Activated naive CD4-positive, alpha-beta T cell treated with anti-CD3 and anti-CD28 coated beads for 36 hours (primary cell): ENCODE measurements at regions not wholly inside any gene's neighbourhood (a gene's known extent, or its start where the extent isn't known, plus 50 kb on each side); places are given as distances from the start of the nearest gene placed in this dataset.
"Not testable (repeated sequence)": the region's sequence is repeated elsewhere in the genome, so short reads cannot be mapped to it uniquely, and the experiment has no call there.

Experiments
- CTCF ChIA-PET: fragments of 350-600 bp; sonication (Branson Sonifier 250); formaldehyde crosslinking; loops from one replicate; lab custom pipeline; 2021; ENCODE audit warnings: antibody characterized with exemption; lab: Charles Lee
- DNase-seq: peaks from one replicate; pipeline ENCODE4 v3.0.0-alpha.2; 2020
- H3K27ac Mint-ChIP-seq: one replicate; pipeline ENCODE4 v1.8.0; 2021; ENCODE audit warnings: mild to moderate bottlenecking, mixed read lengths
- H3K27me3 Mint-ChIP-seq: one replicate; pipeline ENCODE4 v1.8.0; 2021; ENCODE audit warnings: low read depth, mixed read lengths
- H3K36me3 Mint-ChIP-seq: one replicate; pipeline ENCODE4 v1.8.0; 2021; ENCODE audit warnings: low read depth, mixed read lengths
- H3K4me1 Mint-ChIP-seq: one replicate; pipeline ENCODE4 v1.8.0; 2021; ENCODE audit warnings: low read depth, mixed read lengths
- H3K4me3 Mint-ChIP-seq: one replicate; pipeline ENCODE4 v1.8.0; 2021; ENCODE audit warnings: mild to moderate bottlenecking, moderate library complexity, mixed read lengths
- H3K9me3 Mint-ChIP-seq: one replicate; pipeline ENCODE4 v1.8.0; 2021; ENCODE audit warnings: mixed read lengths
- intact Hi-C: fragments of 100-400 bp; cut with micrococcal nuclease; formaldehyde crosslinking; loops from one replicate; pipeline ENCODE4 v1.15.1; 2023

DNA sequence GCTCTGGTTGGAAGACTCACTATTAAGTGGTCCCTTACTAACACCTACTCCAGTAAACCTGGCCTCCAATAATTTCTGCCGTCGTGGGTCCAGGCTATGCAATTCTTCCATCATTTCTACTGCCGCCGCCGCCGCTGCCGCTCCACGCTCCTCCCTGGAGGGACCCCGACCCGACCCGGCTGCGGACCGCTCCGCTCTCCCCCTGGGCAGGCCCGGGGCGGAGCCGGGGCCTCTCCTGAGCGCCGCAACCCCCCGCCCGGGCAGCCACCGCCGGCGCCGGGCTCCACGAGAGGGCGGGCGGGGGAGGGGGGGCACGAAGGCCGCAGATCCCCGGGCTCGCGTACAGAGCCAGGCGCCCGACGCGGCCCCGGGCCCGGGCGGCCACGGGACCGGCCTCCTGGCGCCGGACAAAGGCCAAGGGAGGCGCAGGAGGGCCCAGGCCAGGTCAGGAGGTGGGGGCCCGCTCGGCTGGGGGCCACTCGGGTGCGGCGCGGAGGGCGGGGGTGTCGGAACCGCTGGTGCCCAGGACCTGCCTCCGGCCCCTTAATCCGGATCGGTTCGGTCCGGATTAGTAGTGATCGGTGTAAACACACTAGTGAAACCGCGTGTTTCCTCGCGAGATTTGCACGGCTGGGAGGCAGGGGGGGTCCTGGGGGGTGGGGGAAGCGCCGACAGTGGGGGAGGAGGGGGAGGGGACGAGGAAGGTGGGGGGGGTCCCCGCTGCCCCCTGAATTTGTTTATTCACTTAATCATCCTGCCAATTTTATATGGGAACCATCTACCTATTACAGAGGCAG lies 215.1 kb upstream of the CCL2 start:
- H3K4me1 Mint-ChIP-seq, CTCF ChIA-PET, intact Hi-C loops, H3K27ac Mint-ChIP-seq, H3K36me3 Mint-ChIP-seq, H3K9me3 Mint-ChIP-seq, H3K4me3 Mint-ChIP-seq: not testable (repeated sequence)
- peaks cover 19% of the 10 kb centered on the region for H3K27me3 Mint-ChIP-seq
- DNase-seq, result peak; percentile 40

DNA sequence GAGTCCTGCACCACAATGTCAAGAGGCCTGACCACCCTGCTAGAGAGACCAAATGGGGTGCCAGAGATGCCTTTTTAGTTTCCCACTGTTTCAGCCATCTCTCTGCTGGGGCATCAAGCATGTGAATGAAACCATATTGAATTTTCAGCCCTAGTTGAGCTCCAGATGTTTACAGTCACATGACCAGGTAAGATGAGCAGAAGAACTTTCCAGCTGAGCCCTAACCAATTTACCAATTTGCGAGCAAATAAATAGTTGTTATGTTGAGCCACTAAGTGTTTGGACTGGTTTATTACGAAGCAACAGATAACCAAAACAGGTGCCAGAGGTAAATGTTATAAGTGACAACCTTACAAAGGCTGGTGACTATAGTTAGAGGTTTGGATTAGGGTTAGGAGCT lies 209.1 kb upstream of the CCL2 start:
- peaks cover 5% of the 10 kb centered on the region for H3K9me3 Mint-ChIP-seq
- H3K4me1 Mint-ChIP-seq, result no peaks in the 10 kb centered on the region
- no peaks in the 10 kb centered on the region for H3K36me3 Mint-ChIP-seq
- peaks cover 22% of the 10 kb centered on the region for H3K27me3 Mint-ChIP-seq
- CTCF ChIA-PET, result no interaction called here
- intact Hi-C loops, result no loop called here
- no peak overlapping the region for H3K4me3 Mint-ChIP-seq
- no peak overlapping the region for H3K27ac Mint-ChIP-seq
- DNase-seq, result no peak

DNA sequence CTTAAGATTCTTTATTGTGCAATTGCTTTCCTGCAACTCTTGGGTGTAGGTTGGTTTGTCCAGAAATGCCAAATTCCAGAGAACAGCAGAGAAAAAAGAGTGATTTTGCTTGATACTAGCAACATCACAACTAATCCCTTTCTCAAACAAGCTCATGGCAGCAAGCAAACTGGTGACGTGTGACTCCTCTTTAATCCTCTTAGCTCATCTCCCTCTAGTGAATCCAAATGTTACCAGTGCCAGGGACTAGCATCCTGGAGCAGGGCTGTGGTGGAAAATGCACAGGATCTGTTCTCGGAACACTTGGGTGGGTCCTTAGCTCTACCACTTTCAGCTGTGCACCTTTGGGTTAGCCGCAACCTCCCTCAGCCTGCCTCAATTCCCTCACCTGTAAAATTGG lies 204.0 kb upstream of the CCL2 start:
- Mint-ChIP-seq H3K27me3 (peaks cover 20% of the 10 kb centered on the region), H3K36me3 (no peaks in the 10 kb centered on the region), H3K27ac (no peak overlapping the region), H3K9me3 (no peaks in the 10 kb centered on the region), H3K4me3 (no peak overlapping the region), H3K4me1 (no peaks in the 10 kb centered on the region)
- intact Hi-C loops, result no loop called here
- no peak for DNase-seq
- CTCF ChIA-PET, result no interaction called here

DNA sequence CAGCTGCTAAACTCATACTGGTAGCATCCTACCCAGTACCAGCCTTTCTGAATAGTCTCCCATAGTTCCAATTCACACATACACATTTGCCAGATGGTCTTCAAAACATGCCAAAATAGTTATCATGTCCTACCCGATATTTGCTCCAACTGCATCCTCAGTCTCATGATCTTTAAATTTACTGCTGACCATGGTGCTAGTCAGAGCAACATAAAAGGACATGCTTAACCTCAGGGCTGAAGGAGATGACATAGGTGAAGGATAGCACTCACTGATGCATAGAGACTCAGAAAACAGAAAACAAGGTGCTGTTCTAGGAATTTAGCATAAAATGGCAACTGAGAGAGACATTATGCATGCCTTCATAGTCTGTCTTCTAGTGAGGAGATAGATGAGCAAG lies 200.6 kb upstream of the CCL2 start:
- H3K27ac Mint-ChIP-seq, result no peak overlapping the region
- H3K9me3 Mint-ChIP-seq, result peaks cover 4% of the 10 kb centered on the region
- intact Hi-C loops, result no loop called here
- H3K4me3 Mint-ChIP-seq, result no peak overlapping the region
- no peak for DNase-seq
- no peaks in the 10 kb centered on the region for H3K4me1 Mint-ChIP-seq
- H3K27me3 Mint-ChIP-seq, result peaks cover 18% of the 10 kb centered on the region
- CTCF ChIA-PET, result no interaction called here
- no peaks in the 10 kb centered on the region for H3K36me3 Mint-ChIP-seq

DNA sequence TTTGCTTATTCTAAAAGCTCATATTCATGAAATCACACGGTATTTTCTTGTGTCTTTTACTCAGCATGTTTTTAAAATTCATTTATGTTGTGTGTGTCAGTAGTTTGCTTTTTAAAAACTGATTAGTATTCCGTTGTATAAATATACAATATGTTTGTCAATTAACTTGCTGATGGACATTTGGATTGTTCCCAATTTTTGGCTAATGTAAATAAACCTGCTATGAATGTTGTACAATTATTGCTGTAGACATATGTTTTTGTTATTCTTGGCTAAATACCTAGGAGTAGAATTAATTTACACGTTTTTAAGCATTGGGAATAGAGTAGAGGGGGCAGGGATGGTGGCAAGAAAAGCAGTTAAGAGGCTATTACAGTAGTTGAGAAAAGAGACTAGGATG lies 199.5 kb upstream of the CCL2 start:
- Mint-ChIP-seq H3K27ac (no peak overlapping the region), H3K36me3 (no peaks in the 10 kb centered on the region), H3K27me3 (peaks cover 21% of the 10 kb centered on the region), H3K9me3 (peaks cover 4% of the 10 kb centered on the region), H3K4me3 (no peak overlapping the region), H3K4me1 (no peaks in the 10 kb centered on the region)
- intact Hi-C loops, result no loop called here
- no peak for DNase-seq
- CTCF ChIA-PET, result no interaction called here

DNA sequence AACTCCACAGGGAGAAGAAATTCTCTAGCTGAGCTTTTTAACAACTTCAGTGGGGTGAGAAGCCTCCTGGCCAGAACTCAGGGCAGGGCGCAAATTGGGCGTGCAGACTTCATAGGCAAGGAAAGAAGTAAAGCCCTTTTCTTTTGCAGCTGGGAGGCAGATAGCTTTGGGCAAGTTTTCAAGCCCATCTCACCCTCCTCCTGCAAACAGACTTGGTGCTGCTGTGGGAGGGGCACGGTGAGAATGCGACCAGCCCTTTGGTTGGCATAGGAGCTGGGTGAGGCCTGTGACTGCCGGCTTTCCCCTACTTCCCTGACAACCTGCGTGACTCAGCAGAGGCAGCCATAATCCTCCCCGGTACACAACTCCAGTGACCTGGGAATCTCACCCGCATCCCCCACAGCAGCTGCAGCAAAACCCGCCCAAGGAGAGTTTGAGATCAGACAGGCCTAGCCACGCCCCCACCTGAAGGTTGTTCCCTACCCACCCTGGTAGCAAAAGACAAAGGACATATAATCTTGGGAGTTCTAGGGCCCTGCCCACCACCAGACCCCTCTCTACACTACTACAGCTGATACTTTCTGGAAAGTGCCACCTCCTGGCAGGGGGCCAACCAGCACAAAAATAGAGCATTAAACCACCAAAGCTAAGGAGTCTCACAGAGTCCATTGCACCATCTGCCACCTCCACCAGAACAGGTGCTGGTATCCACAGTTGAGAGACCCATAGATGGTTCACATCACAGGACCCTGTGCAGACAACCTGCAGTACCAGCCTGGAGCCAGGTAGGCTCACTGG lies 195.5 kb upstream of the CCL2 start:
- Mint-ChIP-seq H3K4me3 (no peak overlapping the region), H3K36me3 (no peaks in the 10 kb centered on the region), H3K4me1 (no peaks in the 10 kb centered on the region), H3K27ac (no peak overlapping the region), H3K27me3 (peaks cover 28% of the 10 kb centered on the region), H3K9me3 (peaks cover 4% of the 10 kb centered on the region)
- no peak for DNase-seq
- CTCF ChIA-PET, result no interaction called here
- intact Hi-C loops, result no loop called here

DNA sequence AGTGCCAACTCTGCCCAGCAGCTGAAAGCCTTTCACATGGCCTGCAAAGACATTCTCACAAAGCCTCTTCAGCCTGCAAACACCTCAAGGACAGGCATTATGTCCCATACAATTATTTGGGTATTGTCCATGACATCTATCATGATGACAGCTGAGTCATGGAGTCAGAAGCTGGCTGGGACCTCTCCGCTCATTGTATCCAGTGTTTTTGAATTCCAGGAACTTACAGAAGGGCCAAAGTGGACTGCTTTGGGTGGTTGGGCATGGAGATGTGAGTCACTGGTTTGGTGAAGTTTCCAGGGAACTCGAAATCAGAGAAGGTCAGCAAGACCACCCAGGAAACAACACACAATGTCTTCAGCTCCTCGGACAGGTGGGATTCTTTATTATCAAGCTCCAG lies 188.6 kb upstream of the CCL2 start:
- H3K36me3 Mint-ChIP-seq, result no peaks in the 10 kb centered on the region
- peaks cover 7% of the 10 kb centered on the region for H3K27me3 Mint-ChIP-seq
- peaks cover 2% of the 10 kb centered on the region for H3K9me3 Mint-ChIP-seq
- intact Hi-C loops, result no loop called here
- H3K27ac Mint-ChIP-seq, result no peak overlapping the region
- CTCF ChIA-PET, result no interaction called here
- H3K4me3 Mint-ChIP-seq, result no peak overlapping the region
- no peak for DNase-seq
- H3K4me1 Mint-ChIP-seq, result no peaks in the 10 kb centered on the region

DNA sequence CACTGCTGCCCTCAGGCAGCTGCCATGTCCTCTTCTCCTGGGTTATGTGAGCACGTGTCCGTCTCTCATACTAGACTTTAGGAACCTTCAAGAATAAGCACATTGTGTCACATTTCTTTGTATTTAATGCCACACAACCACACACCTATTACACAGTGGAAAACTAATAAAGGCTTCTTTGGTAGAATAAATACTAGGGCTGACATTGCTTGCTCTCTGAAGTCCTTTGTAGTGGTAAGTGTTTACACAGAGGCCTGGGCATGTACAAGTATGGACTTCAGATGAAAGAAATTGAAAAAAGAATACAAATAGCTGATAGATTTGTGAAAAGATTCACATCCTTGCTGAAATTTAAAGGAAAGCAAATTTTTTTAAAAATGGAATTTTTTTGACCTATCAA lies 188.1 kb upstream of the CCL2 start:
- Mint-ChIP-seq H3K27me3 (peaks cover 8% of the 10 kb centered on the region), H3K4me1 (no peaks in the 10 kb centered on the region), H3K9me3 (peaks cover 2% of the 10 kb centered on the region), H3K4me3 (no peak overlapping the region), H3K36me3 (no peaks in the 10 kb centered on the region), H3K27ac (no peak overlapping the region)
- DNase-seq, result no peak
- intact Hi-C loops, result no loop called here
- CTCF ChIA-PET, result no interaction called here

DNA sequence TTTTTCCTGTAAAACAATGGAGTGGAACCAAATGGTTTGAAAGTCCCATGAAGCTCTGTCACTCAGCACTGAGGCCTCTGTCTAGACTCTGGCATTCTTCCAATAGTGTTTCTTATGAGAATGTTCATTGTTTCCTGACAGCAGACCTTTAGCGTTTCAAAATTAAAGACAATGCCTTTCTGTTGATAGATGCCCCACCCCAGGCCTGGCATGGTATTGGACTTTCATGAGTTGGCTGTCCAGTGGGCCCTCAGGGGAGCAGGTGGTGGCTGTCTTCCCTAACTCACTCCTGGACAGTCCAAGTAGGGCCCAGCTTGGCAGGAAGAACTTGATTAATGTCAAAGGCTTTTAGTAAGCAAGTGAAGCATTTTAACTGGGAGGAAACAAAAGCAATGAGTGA lies 186.5 kb upstream of the CCL2 start:
- H3K27me3 Mint-ChIP-seq, result peaks cover 5% of the 10 kb centered on the region
- DNase-seq, result no peak
- intact Hi-C loops, result no loop called here
- no peak overlapping the region for H3K27ac Mint-ChIP-seq
- H3K36me3 Mint-ChIP-seq, result no peaks in the 10 kb centered on the region
- peaks cover 3% of the 10 kb centered on the region for H3K9me3 Mint-ChIP-seq
- H3K4me3 Mint-ChIP-seq, result no peak overlapping the region
- no peaks in the 10 kb centered on the region for H3K4me1 Mint-ChIP-seq
- CTCF ChIA-PET, result no interaction called here

DNA sequence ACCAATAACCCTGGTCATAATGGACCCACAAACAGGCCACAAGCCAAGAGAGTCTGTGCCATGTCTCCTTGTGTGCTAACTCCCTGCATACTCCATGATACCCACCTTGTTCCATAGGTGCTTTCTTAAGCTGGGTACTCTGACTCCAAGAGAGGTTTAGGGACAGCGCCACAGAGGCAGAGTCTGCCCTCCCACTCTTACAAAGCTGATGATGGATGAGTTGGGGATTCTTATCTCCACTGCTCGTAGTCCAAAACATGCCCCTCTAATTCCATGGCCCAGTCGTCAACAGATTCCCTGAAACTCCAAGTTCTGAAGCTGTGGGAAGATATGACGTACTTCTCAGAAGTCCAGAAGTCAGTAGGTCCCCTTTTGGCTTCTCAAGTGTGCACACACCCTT lies 184.4 kb upstream of the CCL2 start:
- CTCF ChIA-PET, result no interaction called here
- Mint-ChIP-seq H3K4me3 (no peak overlapping the region), H3K9me3 (peaks cover 2% of the 10 kb centered on the region), H3K27ac (no peak overlapping the region), H3K36me3 (no peaks in the 10 kb centered on the region), H3K4me1 (no peaks in the 10 kb centered on the region), H3K27me3 (peaks cover 5% of the 10 kb centered on the region)
- DNase-seq, result no peak
- intact Hi-C loops, result no loop called here

DNA sequence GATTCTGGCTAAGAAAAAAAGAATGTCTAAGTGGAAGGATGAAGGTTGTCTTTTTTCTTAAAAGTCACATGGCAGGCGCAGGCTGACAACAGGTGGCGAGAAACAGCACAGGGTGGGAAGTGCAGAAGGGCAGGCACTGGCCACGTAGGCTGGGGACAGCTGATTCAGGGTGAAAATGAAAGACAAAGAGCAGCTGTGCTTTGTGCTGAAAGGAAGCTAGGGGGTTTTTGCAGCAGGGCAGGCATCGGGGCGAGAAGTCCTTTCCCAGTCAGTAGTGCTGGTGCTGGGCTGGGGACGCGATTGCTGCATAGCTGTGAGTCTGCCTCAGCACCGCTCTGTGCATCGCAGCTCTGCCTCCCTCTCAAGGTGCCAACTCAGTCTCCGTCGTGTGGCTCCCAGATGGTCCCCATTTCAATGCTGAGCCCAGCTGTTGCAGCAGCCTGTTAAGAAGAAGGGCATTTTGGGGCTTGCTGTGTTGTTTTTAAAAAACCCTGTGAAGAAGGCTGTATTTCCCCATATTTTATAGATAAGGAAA lies 183.1 kb upstream of the CCL2 start:
- no peak for DNase-seq
- H3K36me3 Mint-ChIP-seq, result no peaks in the 10 kb centered on the region
- no peak overlapping the region for H3K27ac Mint-ChIP-seq
- H3K9me3 Mint-ChIP-seq, result peaks cover 2% of the 10 kb centered on the region
- H3K4me3 Mint-ChIP-seq, result no peak overlapping the region
- H3K27me3 Mint-ChIP-seq, result peaks cover 8% of the 10 kb centered on the region
- H3K4me1 Mint-ChIP-seq, result no peaks in the 10 kb centered on the region
- CTCF ChIA-PET, result interaction anchor here (1.1 kb wide), 1 partner anchor 9 kb away, joined by 3 read pairs; no protein-coding TSS in a partner anchor
- intact Hi-C loops, result no loop called here

DNA sequence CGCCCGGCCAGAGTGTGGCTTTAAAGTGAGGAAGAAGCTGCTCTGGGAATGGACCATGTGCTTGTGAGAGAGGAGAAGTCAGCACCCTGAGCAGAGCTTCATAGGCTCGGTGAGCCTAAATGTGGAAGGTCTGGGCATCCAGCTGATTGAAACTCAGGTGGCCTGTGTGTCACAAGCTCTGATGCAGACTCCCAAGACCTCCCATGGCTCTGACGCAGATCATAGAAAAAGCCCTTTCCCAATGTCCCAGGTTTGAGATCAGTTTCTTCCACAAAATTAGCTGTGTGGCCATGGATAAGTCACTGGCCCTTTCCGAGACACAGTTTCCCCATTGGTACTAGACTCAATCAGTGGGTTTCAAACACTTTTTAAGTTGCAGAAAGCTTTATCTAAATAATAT lies 180.0 kb upstream of the CCL2 start:
- Mint-ChIP-seq H3K27ac (no peak overlapping the region), H3K4me3 (no peak overlapping the region), H3K4me1 (no peaks in the 10 kb centered on the region), H3K9me3 (peaks cover 2% of the 10 kb centered on the region), H3K27me3 (peaks cover 20% of the 10 kb centered on the region), H3K36me3 (no peaks in the 10 kb centered on the region)
- CTCF ChIA-PET, result interaction anchor here (0.6 kb wide), 1 partner anchor 296 kb away, joined by 5 read pairs; no protein-coding TSS in a partner anchor
- DNase-seq, result no peak
- intact Hi-C loops, result no loop called here
